ENCODE measurements at regions not wholly inside any gene's neighbourhood (a gene's known extent, or its start where the extent isn't known, plus 50 kb on each side); places are given as distances from the start of the nearest gene placed in this dataset.
"Not testable (repeated sequence)": the region's sequence is repeated elsewhere in the genome, so short reads cannot be mapped to it uniquely, and the experiment has no call there.

GRCh38 chr2:90087792-90088191, 1396.3 kb downstream of the RPIA start:
- DNase-seq = not testable (repeated sequence)

GRCh38 chr2:90093571-90094270, 1402.2 kb downstream of the RPIA start:
- DNase-seq = not testable (repeated sequence)

GRCh38 chr2:90097617-90098016, 1406.1 kb downstream of the RPIA start:
- DNase-seq = not testable (repeated sequence)

GRCh38 chr2:90105142-90105541, 1413.7 kb downstream of the RPIA start:
- not testable (repeated sequence) for DNase-seq

- not testable (repeated sequence) for DNase-seq
Observed at GRCh38 chr2:90123409-90123808, 1431.9 kb downstream of the RPIA start.

- not testable (repeated sequence) for DNase-seq
Observed at GRCh38 chr2:90139046-90139445, 1447.6 kb downstream of the RPIA start.

- DNase-seq = not testable (repeated sequence)
Observed at GRCh38 chr2:90141558-90141957, 1450.1 kb downstream of the RPIA start.

GRCh38 chr2:90151805-90152204, 1460.3 kb downstream of the RPIA start:
- not testable (repeated sequence) for DNase-seq

GRCh38 chr2:90170978-90171377, 1479.5 kb downstream of the RPIA start:
- not testable (repeated sequence) for DNase-seq

- not testable (repeated sequence) for DNase-seq
Observed at GRCh38 chr2:90173081-90173480, 1481.6 kb downstream of the RPIA start.

- DNase-seq = not testable (repeated sequence)
Observed at GRCh38 chr2:90179591-90179990, 1488.1 kb downstream of the RPIA start.

- no peak for DNase-seq
Observed at GRCh38 chr2:90207454-90208058, 1516.1 kb downstream of the RPIA start.

GRCh38 chr2:90209009-90209408, 1517.5 kb downstream of the RPIA start:
- DNase-seq = no peak

- no peak for DNase-seq
Observed at GRCh38 chr2:90209806-90210205, 1518.3 kb downstream of the RPIA start.

GRCh38 chr2:90215880-90216279, 1524.4 kb downstream of the RPIA start:
- not testable (repeated sequence) for DNase-seq

- not testable (repeated sequence) for DNase-seq
Observed at GRCh38 chr2:90216801-90217200, 1525.3 kb downstream of the RPIA start.

- not testable (repeated sequence) for DNase-seq
Observed at GRCh38 chr2:90218534-90218933, 1527.1 kb downstream of the RPIA start.

GRCh38 chr2:90220623-90221299, 1529.3 kb downstream of the RPIA start:
- not testable (repeated sequence) for DNase-seq

- no peak for DNase-seq
Observed at GRCh38 chr2:90221300-90221651, 1529.8 kb downstream of the RPIA start.

- DNase-seq = not testable (repeated sequence)
Observed at GRCh38 chr2:90224767-90225166, 1533.3 kb downstream of the RPIA start.

GRCh38 chr2:90226465-90227072, 1535.1 kb downstream of the RPIA start:
- DNase-seq = not testable (repeated sequence)

GRCh38 chr2:90231199-90231598, 1539.7 kb downstream of the RPIA start:
- not testable (repeated sequence) for DNase-seq

GRCh38 chr2:90235452-90235851, 1544.0 kb downstream of the RPIA start:
- DNase-seq = not testable (repeated sequence)
